Activated CD8-positive, alpha-beta memory T cell treated with anti-CD3 and anti-CD28 coated beads, Interleukin-2, amount 50 U/mL, for 48 hours (primary cell): ENCODE measurements at regions not wholly inside any gene's neighbourhood (a gene's known extent, or its start where the extent isn't known, plus 50 kb on each side); places are given as distances from the start of the nearest gene placed in this dataset.

ENCODE experiments used
- DNase-seq: peaks from one replicate; pipeline ENCODE4 v3.0.0-alpha.2; 2020

- no peak for DNase-seq
Observed at GRCh38 chr6:14621518-14621917, 503.9 kb downstream of the CD83 start.

DNA sequence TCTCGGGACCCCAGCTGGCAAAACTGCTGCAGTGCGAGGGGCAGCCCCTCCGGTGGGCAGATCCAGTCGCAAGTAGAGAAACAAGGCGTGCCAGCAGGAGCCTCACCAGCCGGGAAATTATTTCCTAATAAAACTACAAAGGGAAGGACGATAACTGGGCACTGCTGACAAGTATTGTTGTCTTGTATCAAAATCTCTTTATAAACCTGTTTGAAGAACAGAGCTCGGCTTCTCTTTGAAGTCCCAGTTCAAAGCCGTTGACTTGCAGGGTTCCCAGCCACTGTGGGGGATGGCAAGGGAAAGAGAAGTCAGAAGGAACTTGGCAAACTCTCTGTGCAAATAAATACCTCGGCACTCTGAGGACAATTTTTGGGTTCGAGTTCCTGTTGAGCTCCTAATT lies 504.5 kb downstream of the CD83 start:
- DNase-seq: no peak

GRCh38 chr6:14622909-14623505 lies 505.4 kb downstream of the CD83 start:
- DNase-seq: no peak

DNA sequence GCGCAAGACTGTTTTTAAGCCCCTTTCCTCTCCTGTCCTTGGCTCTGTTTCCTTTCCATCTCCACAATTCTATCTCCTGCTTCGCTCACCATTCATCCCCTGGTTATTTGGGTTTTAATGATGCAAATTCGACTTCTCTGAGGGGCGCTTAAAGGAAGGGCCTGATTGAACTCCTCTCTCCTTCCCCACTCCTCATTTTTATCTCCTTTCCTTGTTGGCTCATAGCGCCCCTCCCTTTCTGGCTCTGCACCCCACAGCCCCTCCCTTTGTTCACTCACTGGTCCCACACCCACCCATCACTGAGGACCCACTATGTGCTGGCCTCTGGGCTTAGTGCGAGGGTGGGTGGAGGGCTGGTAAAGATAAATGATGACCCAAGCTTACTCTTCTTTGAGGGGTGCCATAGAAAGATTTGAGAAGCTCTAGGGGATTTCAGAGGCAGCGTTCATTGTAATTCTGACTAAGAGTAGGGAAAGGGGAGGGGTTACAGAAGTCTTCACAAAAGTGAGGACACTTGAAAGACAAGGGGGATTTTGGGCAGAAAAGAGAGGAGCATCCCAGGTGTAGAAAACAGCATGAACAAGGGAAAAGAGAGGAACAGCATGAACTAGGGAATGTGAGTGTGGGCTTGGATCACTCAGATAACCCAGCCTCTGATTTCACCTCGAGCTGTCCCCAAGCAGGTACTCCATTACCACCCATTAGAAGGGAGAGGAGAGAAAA lies 507.8 kb downstream of the CD83 start:
- DNase-seq: no peak

DNA sequence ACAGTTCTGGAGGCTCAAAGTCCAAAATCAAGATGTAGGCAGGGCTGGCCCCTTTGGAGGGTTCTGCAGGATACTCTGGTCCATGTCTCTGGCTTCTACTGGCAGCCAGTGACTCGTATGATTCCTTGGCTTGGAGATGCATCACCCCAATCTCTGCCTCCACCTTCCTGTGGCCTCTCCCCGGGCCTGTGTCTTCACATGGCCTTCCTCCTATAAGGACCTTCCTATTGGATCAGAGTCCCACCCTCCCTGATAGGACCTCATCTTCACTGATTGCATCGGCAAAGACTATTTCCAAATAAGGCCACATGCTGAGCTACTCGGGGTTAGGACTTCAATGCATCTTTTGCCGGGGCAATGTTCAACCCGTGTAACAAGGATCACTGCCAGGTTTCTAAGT lies 509.0 kb downstream of the CD83 start:
- no peak for DNase-seq

DNA sequence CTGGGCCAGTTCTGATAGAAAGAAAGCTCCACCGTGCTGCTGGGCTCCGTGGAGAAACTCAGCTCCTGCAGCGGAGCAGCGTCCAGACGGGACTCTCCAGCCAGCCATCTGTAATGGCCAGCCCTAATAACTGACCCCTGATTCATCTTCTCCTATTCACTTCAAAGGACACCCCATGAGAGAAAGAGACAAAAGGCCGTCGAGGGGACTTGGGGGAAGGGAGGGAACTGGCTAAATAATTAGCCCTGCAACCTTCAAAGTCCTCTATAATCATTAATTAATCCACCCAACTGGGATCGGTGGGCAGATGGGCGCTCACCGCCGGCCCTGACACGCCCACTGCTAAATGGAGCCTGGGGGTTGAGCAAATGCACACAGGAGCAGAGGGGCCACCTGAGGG lies 512.4 kb downstream of the CD83 start:
- no peak for DNase-seq

- no peak for DNase-seq
Observed at GRCh38 chr6:14633479-14633878, 515.9 kb downstream of the CD83 start.

DNA sequence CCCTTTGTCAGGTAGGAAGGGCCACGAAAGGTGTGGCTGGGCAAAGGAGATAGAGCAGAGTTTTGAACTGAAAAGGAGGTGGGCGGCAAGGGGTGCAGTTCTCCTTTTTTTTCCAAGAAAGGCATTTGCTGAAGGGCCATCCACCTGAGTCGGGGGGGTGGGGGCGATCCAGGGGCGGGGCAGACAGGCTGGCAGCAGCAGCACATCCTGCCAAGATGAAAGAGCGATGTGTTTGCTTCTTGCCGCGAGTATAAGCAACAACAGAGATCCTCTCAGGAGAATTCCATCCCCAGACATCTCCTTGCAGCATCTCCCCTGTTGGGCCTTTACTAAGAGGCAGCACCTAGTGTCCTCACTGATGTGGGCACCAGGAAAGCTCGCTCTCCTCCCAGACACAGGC lies 516.5 kb downstream of the CD83 start:
- no peak for DNase-seq

DNA sequence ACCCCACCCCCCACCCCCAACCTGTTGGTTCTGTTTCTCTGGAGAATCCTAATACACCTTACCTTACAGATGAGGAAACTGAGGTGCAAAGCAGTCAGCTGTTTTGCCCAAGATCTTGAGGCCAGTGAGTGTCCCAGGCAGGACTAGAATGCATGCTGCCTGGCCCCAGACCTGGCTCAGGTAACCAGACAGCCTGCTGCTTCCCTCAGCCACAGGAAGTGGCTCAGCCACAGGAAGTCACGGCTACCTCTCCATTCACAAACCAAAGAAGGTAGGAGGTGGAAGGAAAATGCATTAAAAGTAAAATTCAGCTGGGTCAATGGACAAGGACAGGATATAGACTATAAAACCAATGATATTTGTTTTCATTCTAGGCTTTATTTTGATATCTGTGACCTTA lies 517.6 kb downstream of the CD83 start:
- no peak for DNase-seq

- no peak for DNase-seq
Observed at GRCh38 chr6:14635934-14636591, 518.5 kb downstream of the CD83 start.

GRCh38 chr6:14638435-14638905 lies 520.9 kb downstream of the CD83 start:
- DNase-seq: no peak

- DNase-seq: no peak
Observed at GRCh38 chr6:14638906-14639761, 521.6 kb downstream of the CD83 start.

DNA sequence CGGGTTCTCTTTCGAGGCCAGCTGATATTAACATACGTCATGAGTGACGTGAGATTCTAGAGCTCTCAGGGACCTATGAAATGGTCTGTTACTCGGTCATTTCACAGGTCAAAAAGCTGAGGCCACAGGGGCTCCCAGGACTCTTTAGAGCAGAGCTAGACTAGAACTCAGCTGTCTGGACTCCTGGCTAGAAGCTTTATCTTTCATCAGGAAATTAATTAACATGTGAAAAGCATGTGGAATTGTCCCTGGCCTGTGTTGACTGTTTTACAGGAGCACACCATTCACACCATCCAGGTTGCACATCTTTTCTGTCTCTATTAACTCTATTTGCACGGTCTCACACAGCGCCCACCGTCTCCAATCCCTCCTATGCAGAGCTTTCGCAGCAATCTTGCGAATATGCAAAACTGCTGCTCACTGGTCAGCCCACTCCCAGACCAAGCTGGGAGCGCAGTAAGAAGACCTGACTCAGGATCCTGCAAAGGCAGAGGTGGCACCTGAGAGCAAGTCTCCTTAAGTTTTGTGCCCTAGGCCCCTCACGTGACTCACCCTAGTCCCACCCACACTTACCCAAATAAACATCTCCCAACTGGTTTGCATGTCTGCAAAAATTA lies 522.5 kb downstream of the CD83 start:
- DNase-seq: no peak

DNA sequence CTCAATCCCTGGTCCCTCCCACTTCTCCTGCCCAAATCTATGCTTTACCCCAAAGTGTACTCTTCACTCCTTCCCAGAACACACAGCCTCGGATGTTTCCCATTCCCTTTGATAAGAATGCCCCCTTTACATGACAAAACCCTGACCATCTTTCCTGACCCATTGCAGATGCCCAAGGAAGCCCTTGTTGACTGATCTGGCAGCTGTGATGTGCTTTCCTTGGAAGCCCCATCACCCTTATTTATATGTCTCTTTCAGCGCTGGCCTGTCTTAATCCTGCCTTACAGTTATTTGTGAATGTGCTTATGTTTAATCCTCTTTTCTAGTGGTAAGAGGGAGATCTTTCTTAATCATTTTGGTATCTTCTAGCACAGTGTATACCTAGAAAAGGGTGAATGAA lies 523.1 kb downstream of the CD83 start:
- DNase-seq: no peak

- DNase-seq: no peak
Observed at GRCh38 chr6:14641423-14642135, 524.0 kb downstream of the CD83 start.

GRCh38 chr6:14642136-14642505 lies 524.5 kb downstream of the CD83 start:
- no peak for DNase-seq

DNA sequence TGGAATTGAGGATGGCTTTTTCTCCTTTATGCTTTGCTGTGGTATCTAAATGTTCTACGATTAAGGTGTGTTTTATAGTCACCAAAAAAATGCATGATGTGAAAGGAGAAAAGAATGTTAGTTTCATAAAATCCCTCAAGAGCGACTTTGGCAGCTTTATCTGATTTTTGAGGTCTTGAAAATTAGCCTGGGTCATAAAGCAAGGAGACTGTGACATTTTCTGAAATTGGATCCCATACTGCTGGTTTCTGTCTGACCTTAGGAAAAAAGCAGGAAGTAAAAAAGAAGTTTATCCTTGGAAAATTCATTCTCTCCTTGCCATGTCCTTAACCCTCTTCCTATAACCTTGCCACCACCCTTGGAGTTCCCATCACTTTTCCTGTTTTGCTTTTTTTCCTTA lies 525.3 kb downstream of the CD83 start:
- no peak for DNase-seq

- no peak for DNase-seq
Observed at GRCh38 chr6:14644381-14644780, 526.8 kb downstream of the CD83 start.

DNA sequence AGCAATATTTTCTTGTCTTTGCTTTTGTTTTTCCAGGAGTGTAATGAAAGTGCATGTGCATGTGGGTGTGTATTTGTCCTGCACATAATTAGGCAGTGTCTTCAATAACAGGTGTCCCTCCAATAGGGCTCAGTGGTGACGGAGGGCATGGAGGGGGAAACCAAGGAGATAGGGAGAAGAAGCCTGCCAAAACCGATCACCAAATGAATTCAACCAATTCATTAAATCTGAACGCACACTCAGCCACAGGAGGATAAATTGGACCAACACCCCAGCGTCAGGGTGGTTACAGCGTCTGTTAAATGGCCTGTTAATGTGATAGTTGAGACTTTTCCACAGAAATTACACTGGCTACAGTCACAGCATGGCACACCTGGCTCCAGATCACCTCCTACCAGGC lies 527.6 kb downstream of the CD83 start:
- DNase-seq: no peak

DNA sequence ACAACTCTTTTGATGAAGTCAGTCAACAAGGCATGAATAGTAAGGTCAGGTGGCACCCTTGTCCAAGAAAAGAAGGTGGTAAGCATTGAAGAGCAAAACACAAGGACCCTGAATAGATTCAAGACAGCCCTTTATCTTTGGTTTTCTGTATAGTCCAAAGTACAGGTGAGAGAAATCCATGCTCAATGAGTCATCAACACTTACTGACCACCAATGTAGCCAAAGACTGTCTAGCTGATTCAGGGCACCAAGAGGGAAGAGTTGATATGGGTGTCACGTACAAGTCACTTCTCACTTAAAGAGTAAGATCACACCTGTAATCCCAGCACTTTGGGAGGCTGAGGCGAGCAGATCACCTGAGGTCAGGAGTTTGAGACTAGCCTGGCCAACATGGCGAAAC lies 528.3 kb downstream of the CD83 start:
- no peak for DNase-seq

GRCh38 chr6:14646371-14646770 lies 528.8 kb downstream of the CD83 start:
- no peak for DNase-seq

DNA sequence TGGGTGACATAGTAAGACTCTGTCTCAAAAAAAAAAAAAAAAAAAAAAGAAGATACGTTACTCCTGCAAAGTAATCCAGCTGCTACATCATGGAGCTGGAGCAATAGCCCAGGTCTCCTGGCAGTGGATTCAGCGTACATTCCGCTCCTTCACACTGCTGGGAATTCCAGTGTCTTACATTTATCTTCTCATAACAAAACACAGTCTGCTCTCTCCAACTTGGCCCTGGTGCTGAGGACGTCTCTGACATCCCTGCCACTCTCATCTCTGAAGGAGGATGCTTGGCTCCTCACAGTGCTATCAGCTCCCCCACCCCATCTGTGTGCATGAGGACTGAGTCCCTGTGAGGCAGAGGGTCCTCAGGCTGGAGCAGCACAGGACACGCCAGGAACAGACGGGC lies 529.8 kb downstream of the CD83 start:
- DNase-seq: no peak
